Kidney (tissue), 10 donors: ENCODE measurements at regions not wholly inside any gene's neighbourhood (a gene's known extent, or its start where the extent isn't known, plus 50 kb on each side); places are given as distances from the start of the nearest gene placed in this dataset.
"Not testable (repeated sequence)": the region's sequence is repeated elsewhere in the genome, so short reads cannot be mapped to it uniquely, and the experiment has no call there.

Source experiments
- DNase-seq, 5 donors: peaks; one replicate each; pipeline ENCODE4 v3.0.0-alpha.2; 2013 to 2020
- FAIRE-seq: peaks from 2 replicates; lab custom pipeline; 2012; peaks lifted over from hg19 to GRCh38; lab: Jason Lieb, UNC
- H3K27ac ChIP-seq, 2 donors: one replicate each; pipeline ENCODE4 v1.7.0; 2013; ENCODE audit warnings: low read depth in 2 of 2, low read length in 2 of 2, inconsistent platforms in 1 of 2
- H3K27me3 ChIP-seq: one replicate; pipeline ENCODE4 v1.7.1; 2013; ENCODE audit warnings: low read length, inconsistent platforms; ENCODE audit not compliant: control insufficient read depth, insufficient read depth
- H3K36me3 ChIP-seq, 3 donors: one replicate each; pipeline versions ENCODE4 v1.7.0 to v1.7.1; 2013; ENCODE audit warnings: low read length in 3 of 3, control low read depth in 1 of 3, inconsistent platforms in 1 of 3; ENCODE audit not compliant: insufficient read depth in 3 of 3, control insufficient read depth in 2 of 3
- H3K4me1 ChIP-seq, 3 donors: one replicate each; pipeline versions ENCODE4 v1.7.0 to v1.7.1; 2013; ENCODE audit warnings: low read length in 3 of 3, inconsistent platforms in 1 of 3, low read depth in 1 of 3; ENCODE audit not compliant: control insufficient read depth in 2 of 3, insufficient read depth in 2 of 3
- H3K4me3 ChIP-seq, 3 donors: one replicate each; pipeline versions ENCODE4 v1.7.0 to v1.8.1; 2013; ENCODE audit warnings: low read length in 3 of 3, control low read depth in 1 of 3, inconsistent platforms in 1 of 3
- H3K9ac ChIP-seq, 3 donors: one replicate each; pipeline versions ENCODE4 v1.7.0 to v1.7.1; 2013; ENCODE audit warnings: low read length in 3 of 3, control low read depth in 1 of 3, inconsistent platforms in 1 of 3
- H3K9me3 ChIP-seq, 3 donors: one replicate each; pipeline versions ENCODE4 v1.7.0 to v1.7.1; 2013; ENCODE audit warnings: low read length in 3 of 3, control low read depth in 1 of 3, inconsistent platforms in 1 of 3; ENCODE audit not compliant: control insufficient read depth in 2 of 3, insufficient read depth in 1 of 3
- intact Hi-C: fragments of 100-400 bp; cut with DNase I; formaldehyde crosslinking; loops from one replicate; pipeline ENCODE4 v1.11.1; 2022
- donor health status: control.
- donor health status: control.
- donor health status: DM: yes; HTN: yes; CAD: no.
- donor health status: Normal renal cell carcinoma (clear cell type).

DNA sequence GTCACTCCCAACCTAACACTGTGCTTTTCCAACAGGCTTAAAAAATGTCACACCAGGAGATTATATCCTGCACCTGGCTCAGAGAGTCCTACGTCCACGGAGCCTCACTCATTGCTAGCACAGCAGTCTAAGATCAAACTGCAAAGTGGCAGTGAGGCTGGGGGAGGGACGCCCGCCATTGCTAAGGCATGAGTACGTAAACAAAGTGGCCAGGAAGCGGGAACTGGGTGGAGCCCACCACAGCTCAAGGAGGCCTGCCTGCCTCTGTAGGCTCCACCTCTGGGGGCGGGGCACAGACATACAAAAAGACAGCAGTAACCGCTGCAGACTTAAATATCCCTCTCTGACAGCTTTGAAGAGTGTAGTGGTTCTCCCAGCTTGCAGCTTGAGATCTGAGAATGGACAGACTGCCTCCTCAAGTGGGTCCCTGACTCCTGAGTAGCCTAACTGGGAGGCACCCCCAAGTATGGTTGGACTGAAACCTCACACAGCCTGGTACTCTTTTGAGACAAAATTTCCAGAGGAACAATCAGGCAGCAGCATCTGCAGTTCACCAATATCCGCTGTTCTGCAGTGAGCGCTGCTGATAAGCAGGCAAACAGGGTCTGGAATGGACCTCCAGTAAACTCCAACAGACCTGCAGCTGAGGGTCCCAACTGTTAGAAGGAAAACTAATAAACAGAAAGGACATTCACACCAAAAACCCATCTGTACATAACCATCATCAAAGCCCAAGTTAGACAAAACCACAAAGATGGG, 2986.4 kb upstream of the OR11H1 start:
- H3K9ac ChIP-seq, H3K36me3 ChIP-seq, FAIRE-seq, H3K4me3 ChIP-seq, H3K9me3 ChIP-seq, H3K27me3 ChIP-seq, H3K4me1 ChIP-seq, intact Hi-C loops, H3K27ac ChIP-seq: not testable (repeated sequence)
- DNase-seq = peak in 2 of 5 donors; percentile 0 to 60

DNA sequence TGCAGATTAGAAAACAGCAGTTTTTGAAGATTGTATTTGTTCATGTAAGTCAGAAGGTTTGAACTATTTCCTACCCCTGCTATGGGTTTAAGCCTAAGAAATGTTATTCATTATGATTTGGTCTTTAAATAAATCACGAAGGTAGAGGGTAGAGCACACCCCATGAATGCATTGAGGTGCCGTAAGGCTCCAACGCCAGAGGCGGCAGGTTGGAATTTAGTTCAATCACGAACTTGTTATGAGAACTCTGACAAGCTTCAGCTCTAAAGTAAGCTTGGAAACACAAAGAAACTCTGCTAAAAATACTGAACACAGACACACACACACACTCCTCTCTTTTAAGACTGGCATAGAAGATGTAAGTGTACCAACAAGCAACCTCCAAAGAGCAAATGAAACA, 2974.6 kb upstream of the OR11H1 start:
- H3K4me3 ChIP-seq, H3K4me1 ChIP-seq, H3K36me3 ChIP-seq, H3K27ac ChIP-seq, H3K9me3 ChIP-seq, FAIRE-seq, H3K9ac ChIP-seq, DNase-seq, H3K27me3 ChIP-seq, intact Hi-C loops: not testable (repeated sequence)

- H3K9ac ChIP-seq, H3K27me3 ChIP-seq, DNase-seq, H3K36me3 ChIP-seq, H3K9me3 ChIP-seq, H3K4me3 ChIP-seq, FAIRE-seq, intact Hi-C loops, H3K27ac ChIP-seq, H3K4me1 ChIP-seq: not testable (repeated sequence)
These were observed 2973.3 kb upstream of the OR11H1 start for GRCh38 chr22:12554648-12555192.

GRCh38 chr22:12571500-12571899, 2956.5 kb upstream of the OR11H1 start:
- H3K27ac ChIP-seq, DNase-seq, FAIRE-seq, H3K4me3 ChIP-seq, H3K36me3 ChIP-seq, intact Hi-C loops, H3K4me1 ChIP-seq, H3K9me3 ChIP-seq, H3K9ac ChIP-seq, H3K27me3 ChIP-seq: not testable (repeated sequence)

- DNase-seq, H3K9me3 ChIP-seq, FAIRE-seq, H3K36me3 ChIP-seq, H3K4me1 ChIP-seq, H3K27ac ChIP-seq, H3K4me3 ChIP-seq, H3K27me3 ChIP-seq, H3K9ac ChIP-seq, intact Hi-C loops: not testable (repeated sequence)
These were observed 2948.3 kb upstream of the OR11H1 start for GRCh38 chr22:12579655-12580054.

- H3K36me3 ChIP-seq, intact Hi-C loops, H3K4me1 ChIP-seq, H3K4me3 ChIP-seq, H3K9ac ChIP-seq, H3K27ac ChIP-seq, H3K9me3 ChIP-seq, FAIRE-seq, H3K27me3 ChIP-seq: not testable (repeated sequence)
- DNase-seq = peak in 1 of 5 donors; percentile 66
These were observed 2943.5 kb upstream of the OR11H1 start for GRCh38 chr22:12584457-12584856.

- H3K4me1 ChIP-seq, intact Hi-C loops, H3K4me3 ChIP-seq, H3K27ac ChIP-seq, FAIRE-seq, H3K9ac ChIP-seq, DNase-seq, H3K9me3 ChIP-seq, H3K27me3 ChIP-seq, H3K36me3 ChIP-seq: not testable (repeated sequence)
These were observed 2943.1 kb upstream of the OR11H1 start for GRCh38 chr22:12584874-12585273.

DNA sequence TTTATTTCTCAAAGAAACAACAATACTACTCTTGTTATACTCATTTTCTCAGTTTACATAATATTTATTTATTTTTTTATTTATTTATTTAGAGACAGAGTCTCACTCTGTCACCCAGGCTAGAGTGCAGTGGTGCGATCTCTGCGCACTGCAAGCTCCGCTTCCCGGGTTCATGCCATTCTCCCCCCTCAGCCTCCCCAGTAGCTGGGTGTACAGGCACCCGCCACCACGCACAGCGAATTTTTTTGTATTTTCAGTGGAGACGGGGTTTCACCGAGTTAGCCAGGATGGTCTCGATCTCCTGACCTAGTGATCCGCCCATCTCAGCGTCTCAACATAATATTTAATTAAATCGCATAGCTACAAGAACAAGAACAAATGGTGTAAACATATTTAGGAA, 2932.3 kb upstream of the OR11H1 start:
- H3K27ac ChIP-seq, H3K4me3 ChIP-seq, H3K9me3 ChIP-seq, H3K27me3 ChIP-seq, H3K9ac ChIP-seq, H3K36me3 ChIP-seq, FAIRE-seq, H3K4me1 ChIP-seq, intact Hi-C loops: not testable (repeated sequence)
- peak in 1 of 5 donors; percentile 53 for DNase-seq
